Suprapubic skin (tissue), 4 donors: ENCODE measurements at regions not wholly inside any gene's neighbourhood (a gene's known extent, or its start where the extent isn't known, plus 50 kb on each side); places are given as distances from the start of the nearest gene placed in this dataset.
"Not testable (repeated sequence)": the region's sequence is repeated elsewhere in the genome, so short reads cannot be mapped to it uniquely, and the experiment has no call there.

Experiments
- DNase-seq, 2 donors: peaks; one replicate each; pipeline ENCODE4 v3.0.0-alpha.2; 2019; ENCODE audit warnings: low spot score in 2 of 2
- H3K27ac ChIP-seq: fragments of 200-600 bp; sonication (generic); one replicate; pipeline ENCODE4 v1.5.1; 2019
- H3K27me3 ChIP-seq: fragments of 200-600 bp; sonication (generic); one replicate; pipeline ENCODE4 v1.5.1; 2019
- H3K36me3 ChIP-seq: fragments of 200-600 bp; sonication (generic); one replicate; pipeline ENCODE4 v1.5.1; 2019
- H3K4me1 ChIP-seq: fragments of 200-600 bp; sonication (generic); one replicate; pipeline ENCODE4 v1.5.1; 2019
- H3K4me3 ChIP-seq: fragments of 200-600 bp; sonication (generic); one replicate; pipeline ENCODE4 v1.5.1; 2019; ENCODE audit warnings: mild to moderate bottlenecking
- H3K9me3 ChIP-seq: fragments of 200-600 bp; sonication (generic); one replicate; pipeline ENCODE4 v1.5.1; 2019
- CTCF ChIP-seq, 2 donors: fragments of 200-600 bp in 1 of 2; fragments of 450-650 bp in 1 of 2; sonication (generic) in 1 of 2; IDR thresholded peaks; one replicate each; pipeline ENCODE4 v1.5.1; 2016 to 2019; ENCODE audit warnings: antibody characterized with exemption in 2 of 2, mild to moderate bottlenecking in 1 of 2, moderate library complexity in 1 of 2
- EP300 ChIP-seq: sonication (generic); formaldehyde crosslinking; IDR thresholded peaks from one replicate; pipeline ENCODE4 v1.6.1; 2017; ENCODE audit warnings: antibody characterized with exemption
- POLR2A ChIP-seq, 2 donors: fragments of 450-650 bp; IDR thresholded peaks; one replicate each; pipeline ENCODE4 v1.6.1; 2017; ENCODE audit warnings: antibody characterized with exemption in 2 of 2, mild to moderate bottlenecking in 2 of 2, moderate library complexity in 2 of 2
- POLR2AphosphoS5 ChIP-seq, 3 donors: sonication (generic); formaldehyde crosslinking; IDR thresholded peaks; one replicate each; pipeline ENCODE4 v1.6.1; 2017; ENCODE audit warnings: antibody characterized with exemption in 3 of 3
- WGBS: methylation state at CpG from one replicate; pipeline ENCODE4 v1.1.5; 2018; 5-methylcytosine and 5-hydroxymethylcytosine counted together

- no peak overlapping the region for H3K27ac ChIP-seq
- DNase-seq = no peak
- no peaks in the 10 kb centered on the region for H3K36me3 ChIP-seq
- H3K4me3 ChIP-seq = no peak overlapping the region
- peaks cover 24% of the 10 kb centered on the region for H3K4me1 ChIP-seq
- no peaks in the 10 kb centered on the region for H3K27me3 ChIP-seq
- no peaks in the 10 kb centered on the region for H3K9me3 ChIP-seq
- TF ChIP-seq POLR2A (IDR thresholded peaks at IDR 0.05) (no peak), EP300 (no peak), CTCF (IDR thresholded peaks at IDR 0.05) (no peak), POLR2AphosphoS5 (IDR thresholded peaks at IDR 0.05) (no peak)
- 77% methylated on average over 4 of the region's 4 CpGs for WGBS
These were observed 75.7 kb upstream of the LARP1 start for GRCh38 chr5:154679501-154679900.

GRCh38 chr5:154677921-154678320 is 77.3 kb upstream of the LARP1 start:
- 32% methylated on average over 2 of the region's 2 CpGs for WGBS

GRCh38 chr5:154676508-154676907 is 78.7 kb upstream of the LARP1 start:
- TF ChIP-seq EP300 (no peak), CTCF (IDR thresholded peaks at IDR 0.05) (no peak), POLR2AphosphoS5 (IDR thresholded peaks at IDR 0.05) (no peak), POLR2A (IDR thresholded peaks at IDR 0.05) (no peak)
- H3K4me1 ChIP-seq = no peaks in the 10 kb centered on the region
- no peak overlapping the region for H3K27ac ChIP-seq
- H3K4me3 ChIP-seq = no peak overlapping the region
- WGBS = 90% methylated on average over 1 of the region's 1 CpG
- H3K9me3 ChIP-seq = no peaks in the 10 kb centered on the region
- H3K27me3 ChIP-seq = no peaks in the 10 kb centered on the region
- DNase-seq = no peak
- H3K36me3 ChIP-seq = no peaks in the 10 kb centered on the region

More at GRCh38 chr5:154677921-154678320, 77.3 kb upstream of the LARP1 start:
- H3K4me1 ChIP-seq = peaks cover 8% of the 10 kb centered on the region
- H3K27me3 ChIP-seq = no peaks in the 10 kb centered on the region
- no peaks in the 10 kb centered on the region for H3K9me3 ChIP-seq
- no peaks in the 10 kb centered on the region for H3K36me3 ChIP-seq
- H3K4me3 ChIP-seq = no peak overlapping the region
- H3K27ac ChIP-seq = no peak overlapping the region
- DNase-seq = no peak
- TF ChIP-seq CTCF (IDR thresholded peaks at IDR 0.05) (no peak), EP300 (no peak), POLR2AphosphoS5 (IDR thresholded peaks at IDR 0.05) (no peak)

- no peaks in the 10 kb centered on the region for H3K4me1 ChIP-seq
- H3K36me3 ChIP-seq = no peaks in the 10 kb centered on the region
- H3K9me3 ChIP-seq = no peaks in the 10 kb centered on the region
- H3K27ac ChIP-seq = no peak overlapping the region
- H3K27me3 ChIP-seq = no peaks in the 10 kb centered on the region
- TF ChIP-seq CTCF (IDR thresholded peaks at IDR 0.05) = no peak
- no peak for TF ChIP-seq EP300
- TF ChIP-seq POLR2A (IDR thresholded peaks at IDR 0.05) = no peak
- TF ChIP-seq POLR2AphosphoS5 (IDR thresholded peaks at IDR 0.05) = no peak
- H3K4me3 ChIP-seq = no peak overlapping the region
- WGBS = 80% methylated on average over 2 of the region's 2 CpGs
- DNase-seq = no peak
These were observed 81.1 kb upstream of the LARP1 start for GRCh38 chr5:154674029-154674428.

- no peaks in the 10 kb centered on the region for H3K4me1 ChIP-seq
- no peak for DNase-seq
- no peak overlapping the region for H3K4me3 ChIP-seq
- WGBS = 94% methylated on average over 4 of the region's 4 CpGs
- no peaks in the 10 kb centered on the region for H3K27me3 ChIP-seq
- no peaks in the 10 kb centered on the region for H3K9me3 ChIP-seq
- no peak overlapping the region for H3K27ac ChIP-seq
- no peak for TF ChIP-seq CTCF (IDR thresholded peaks at IDR 0.05)
- TF ChIP-seq EP300 = no peak
- no peak for TF ChIP-seq POLR2AphosphoS5 (IDR thresholded peaks at IDR 0.05)
- TF ChIP-seq POLR2A (IDR thresholded peaks at IDR 0.05) = no peak
- H3K36me3 ChIP-seq = no peaks in the 10 kb centered on the region
These were observed 81.7 kb upstream of the LARP1 start for GRCh38 chr5:154673506-154673905.

GRCh38 chr5:154669913-154670312 is 85.3 kb upstream of the LARP1 start:
- H3K27ac ChIP-seq, H3K36me3 ChIP-seq, H3K4me1 ChIP-seq, H3K9me3 ChIP-seq, DNase-seq, H3K4me3 ChIP-seq, H3K27me3 ChIP-seq: not testable (repeated sequence)
- 94% methylated on average over 8 of the region's 8 CpGs for WGBS
